HG03439 (cell line): ENCODE measurements at regions not wholly inside any gene's neighbourhood (a gene's known extent, or its start where the extent isn't known, plus 50 kb on each side); places are given as distances from the start of the nearest gene placed in this dataset.
"Not testable (repeated sequence)": the region's sequence is repeated elsewhere in the genome, so short reads cannot be mapped to it uniquely, and the experiment has no call there.

Source experiments
- ATAC-seq: cut with Tn5 transposase; IDR thresholded peaks from one replicate; pipeline ENCODE4 v1.9.1; 2021; ENCODE audit warnings: mild to moderate bottlenecking, moderate library complexity; ENCODE audit not compliant: unreplicated experiment

DNA sequence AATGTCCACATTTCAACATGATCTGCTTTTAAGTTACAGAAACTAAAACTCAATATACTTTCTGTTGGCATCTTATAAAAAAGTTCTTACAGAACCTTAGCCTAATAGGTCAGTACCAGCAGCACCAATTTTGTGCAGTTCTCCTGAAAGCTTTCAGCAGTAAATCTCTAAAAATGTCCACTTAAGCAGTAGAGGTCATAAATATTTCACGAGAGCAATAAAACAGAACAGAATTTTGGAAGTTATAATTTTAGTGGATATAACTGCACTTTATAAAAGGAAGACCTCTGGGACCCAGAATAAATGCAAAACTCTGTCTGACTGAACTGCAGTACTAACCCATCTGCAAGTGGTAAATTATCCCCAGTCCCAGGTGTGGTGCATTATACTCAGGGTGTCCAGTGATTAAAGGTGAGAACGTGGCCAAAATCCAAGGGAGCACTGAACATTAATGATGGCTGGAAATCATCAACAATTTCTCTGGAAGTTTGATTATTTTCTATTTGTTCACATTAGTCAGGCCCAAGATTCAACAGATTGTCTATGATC lies 172.6 kb upstream of the RSPO3 start:
- ATAC-seq, result no peak

DNA sequence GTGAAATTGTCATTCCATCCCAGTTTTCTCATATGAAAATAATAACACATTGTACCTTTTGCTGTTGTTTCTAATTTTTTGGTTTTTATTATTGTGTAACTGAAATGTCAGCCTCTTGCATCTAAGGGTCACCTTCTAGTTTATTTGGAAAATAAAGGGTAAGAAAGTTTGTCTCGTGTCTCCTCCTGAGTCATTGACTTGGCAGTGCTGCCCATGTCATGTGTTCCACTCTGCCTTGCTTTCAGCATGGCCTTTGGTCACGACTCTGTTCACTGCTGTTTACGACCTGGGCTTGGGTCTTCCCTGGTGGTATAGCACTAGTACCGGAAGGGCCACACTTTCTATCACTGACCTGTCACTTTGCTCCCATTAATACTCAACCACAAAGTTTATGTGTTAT lies 171.4 kb upstream of the RSPO3 start:
- ATAC-seq, result no peak

DNA sequence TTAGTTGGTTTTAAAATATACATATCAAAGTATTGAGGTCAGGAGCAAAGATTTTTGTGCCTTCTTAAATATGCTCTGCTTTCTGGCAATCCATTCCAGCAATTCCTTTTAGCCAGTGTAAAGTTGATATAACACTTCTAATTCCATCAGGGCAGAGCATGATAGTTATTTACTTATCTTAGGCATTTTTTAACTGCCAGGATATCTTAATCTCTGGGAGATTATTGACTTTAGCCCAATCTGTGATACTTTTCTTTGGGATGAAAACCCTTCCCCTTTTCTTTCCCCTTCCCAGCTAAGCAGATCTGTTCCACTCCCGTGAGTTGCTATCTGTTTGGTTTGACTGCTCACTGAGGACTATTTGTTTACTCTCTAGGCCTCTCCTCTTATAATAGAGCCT lies 168.7 kb upstream of the RSPO3 start:
- no peak for ATAC-seq

DNA sequence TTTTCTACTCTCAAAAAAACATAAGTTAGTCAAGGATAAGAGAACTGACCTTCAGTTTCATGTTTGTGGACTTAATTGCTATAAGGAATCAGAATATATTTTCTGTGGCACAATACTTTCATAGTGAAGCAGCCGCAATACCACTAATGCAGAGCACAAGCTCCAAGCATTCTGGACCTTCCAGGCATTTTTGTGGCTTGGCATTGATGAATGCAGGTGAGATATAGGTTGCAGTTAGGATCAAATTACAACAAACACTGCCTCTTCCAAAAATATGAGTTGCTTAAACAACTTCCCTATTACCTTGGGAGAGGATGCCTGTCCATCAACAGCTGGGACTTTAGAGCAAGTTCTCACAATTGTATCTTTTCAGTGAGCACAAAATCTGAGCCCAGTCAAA lies 162.8 kb upstream of the RSPO3 start:
- no peak for ATAC-seq

DNA sequence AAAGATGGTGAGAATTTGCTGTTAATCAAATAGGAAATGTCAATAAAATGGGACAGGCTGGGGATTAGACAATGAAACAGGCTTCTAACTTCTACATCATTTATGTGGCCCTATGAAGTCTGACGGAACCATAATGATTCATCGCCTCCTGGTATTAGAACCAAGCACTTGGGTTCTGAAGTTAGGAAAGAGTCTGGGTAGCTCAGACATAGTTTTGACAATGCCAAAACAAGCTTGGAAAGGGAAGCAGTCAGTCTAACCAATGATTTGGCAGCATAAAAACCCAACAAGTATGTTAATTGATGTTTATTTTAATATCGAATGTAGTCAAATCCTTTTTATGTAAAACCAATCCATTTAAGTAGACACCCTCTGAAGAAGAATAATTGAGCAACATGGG lies 160.8 kb upstream of the RSPO3 start:
- no peak for ATAC-seq

DNA sequence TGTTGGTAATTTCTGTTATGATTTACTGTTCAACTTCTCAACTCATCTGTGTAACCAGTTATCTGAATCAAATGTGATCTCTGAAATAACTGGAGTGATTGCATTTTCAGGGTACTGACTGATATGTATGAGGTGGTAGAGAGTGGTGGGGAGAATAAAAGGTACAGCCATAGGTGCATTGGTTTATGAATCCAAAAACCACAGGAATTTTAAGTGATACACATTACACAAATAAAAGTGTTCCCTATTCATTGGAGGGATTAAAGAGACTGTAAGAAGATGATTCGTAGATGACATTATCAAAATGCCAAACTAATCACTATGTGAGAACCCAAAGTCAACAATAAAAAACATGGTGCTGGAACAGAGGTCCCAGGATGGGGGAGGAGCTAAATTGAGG lies 158.7 kb upstream of the RSPO3 start:
- no peak for ATAC-seq

DNA sequence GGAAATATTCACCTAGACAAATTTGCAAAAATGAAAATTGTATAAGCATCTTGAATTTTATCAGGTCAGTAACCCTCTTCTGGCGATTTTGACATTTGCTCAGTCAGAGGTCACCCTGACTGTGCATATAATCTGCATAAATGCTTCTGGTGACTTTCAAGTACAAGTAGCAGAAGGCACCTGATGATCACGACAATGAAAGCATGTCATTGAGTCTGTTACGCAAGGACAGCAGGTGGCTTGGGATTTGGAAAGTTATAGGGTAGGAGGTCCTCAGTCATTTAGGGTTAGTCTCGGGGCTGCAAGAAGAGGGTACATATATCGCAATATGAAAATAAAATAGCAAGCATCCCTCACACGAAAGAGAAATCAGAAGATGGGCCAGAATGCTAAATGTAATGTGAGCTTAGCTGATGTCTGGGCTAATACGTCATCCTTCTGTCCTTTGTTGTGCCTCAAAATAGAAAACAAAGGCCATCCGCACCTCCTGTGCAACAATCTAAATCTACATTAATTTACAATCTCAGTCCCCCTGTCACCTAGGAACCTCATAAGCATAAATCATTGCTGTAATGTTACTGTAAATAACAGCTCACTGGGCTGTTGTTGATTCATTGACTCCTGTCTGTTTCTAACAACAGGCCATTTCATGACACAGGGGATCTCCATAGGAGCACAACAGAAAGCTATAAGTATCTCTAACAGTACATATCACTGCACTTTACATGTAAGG lies 155.2 kb upstream of the RSPO3 start:
- ATAC-seq, result no peak

DNA sequence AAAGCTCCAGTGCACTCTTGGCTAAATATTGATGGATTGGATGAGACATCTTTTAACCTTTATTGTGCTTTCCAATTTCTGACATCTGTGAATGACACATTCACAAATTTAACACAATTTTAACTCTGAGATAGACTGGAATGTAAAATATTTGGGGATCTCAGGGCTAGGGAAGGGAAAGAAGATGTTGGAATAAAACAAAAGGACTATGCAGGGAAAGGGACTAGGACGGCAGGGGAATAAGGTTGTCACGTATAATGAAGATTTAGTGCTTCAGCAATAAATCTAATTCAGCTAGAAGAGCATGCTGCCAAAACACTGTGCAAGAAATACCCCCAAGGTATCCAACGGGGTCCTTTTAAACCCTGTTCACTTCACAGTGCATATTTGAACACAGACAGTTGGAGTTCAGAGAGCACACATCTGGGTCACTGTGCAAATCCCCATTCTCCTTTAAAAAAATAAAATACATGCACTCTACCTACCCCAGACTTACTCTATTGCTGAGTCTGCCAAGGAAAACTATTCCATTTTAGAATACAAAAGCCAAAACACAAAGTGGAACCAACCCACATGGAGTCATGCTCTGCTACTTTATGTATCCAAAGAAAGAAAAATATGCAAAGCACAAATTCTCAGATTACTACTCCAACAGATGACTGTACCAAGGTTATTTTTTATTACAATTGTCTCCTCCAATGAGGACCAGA lies 151.0 kb upstream of the RSPO3 start:
- no peak for ATAC-seq

DNA sequence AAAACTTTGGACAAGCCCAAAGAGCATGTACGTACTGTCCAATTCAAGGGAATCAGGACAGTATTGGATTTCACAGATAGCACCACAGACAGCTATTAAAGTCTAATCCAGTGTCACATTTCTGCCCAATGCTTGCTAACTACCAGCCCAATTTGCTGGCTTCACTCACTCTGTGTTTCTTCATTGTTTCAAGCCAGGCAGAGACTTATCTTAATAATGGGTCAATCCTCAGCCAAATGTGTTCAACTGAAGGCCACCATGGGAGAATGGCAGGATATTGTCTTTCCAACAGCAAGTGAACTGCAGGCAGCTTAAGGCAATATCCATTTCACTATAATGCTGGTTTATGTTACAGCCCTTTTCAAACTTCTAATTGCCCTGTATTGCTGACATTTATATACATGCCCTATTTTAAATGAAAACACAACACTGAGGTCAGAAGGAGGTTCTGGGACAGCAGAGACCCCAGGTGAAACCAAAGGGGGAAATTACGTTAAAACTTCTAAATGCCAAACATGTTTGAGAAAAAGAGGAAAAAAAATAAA lies 142.1 kb upstream of the RSPO3 start:
- no peak for ATAC-seq

DNA sequence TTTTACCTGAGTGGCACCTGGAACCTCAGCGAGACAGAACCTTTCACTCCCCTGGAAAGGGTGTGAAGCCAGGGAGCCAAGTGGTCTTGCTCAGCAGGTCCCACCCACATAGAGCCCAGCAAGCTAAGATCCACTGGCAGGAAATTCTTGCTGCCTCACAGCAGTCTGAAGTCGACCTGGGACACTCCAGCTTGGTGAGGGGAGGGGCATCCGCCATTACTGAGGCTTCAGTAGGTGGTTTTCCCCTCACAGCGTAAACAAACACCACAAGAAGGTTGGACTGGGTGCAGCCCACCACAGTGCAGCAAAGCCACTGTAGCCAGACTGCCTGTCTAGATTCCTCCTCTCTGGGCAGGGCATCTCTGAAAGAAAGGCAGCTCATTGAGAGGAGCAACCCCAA lies 134.7 kb upstream of the RSPO3 start:
- no peak for ATAC-seq

DNA sequence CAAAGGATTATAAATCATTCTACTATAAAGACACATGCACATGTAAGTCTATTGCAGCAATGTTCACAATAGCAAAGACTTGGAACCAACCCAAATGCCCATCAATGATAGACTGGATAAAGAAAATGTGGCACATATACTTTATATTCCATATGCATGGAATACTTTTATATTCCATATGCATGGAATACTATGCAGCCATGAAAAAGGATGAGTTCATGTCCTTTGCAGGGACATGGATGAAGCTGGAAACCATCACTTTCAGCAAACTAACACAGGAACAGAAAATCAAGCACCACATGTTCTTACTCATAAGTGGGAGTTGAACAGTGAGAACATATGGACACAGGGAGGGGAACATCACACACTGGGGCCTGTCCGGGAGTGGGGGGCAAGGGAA lies 130.3 kb upstream of the RSPO3 start:
- ATAC-seq, result not testable (repeated sequence)

DNA sequence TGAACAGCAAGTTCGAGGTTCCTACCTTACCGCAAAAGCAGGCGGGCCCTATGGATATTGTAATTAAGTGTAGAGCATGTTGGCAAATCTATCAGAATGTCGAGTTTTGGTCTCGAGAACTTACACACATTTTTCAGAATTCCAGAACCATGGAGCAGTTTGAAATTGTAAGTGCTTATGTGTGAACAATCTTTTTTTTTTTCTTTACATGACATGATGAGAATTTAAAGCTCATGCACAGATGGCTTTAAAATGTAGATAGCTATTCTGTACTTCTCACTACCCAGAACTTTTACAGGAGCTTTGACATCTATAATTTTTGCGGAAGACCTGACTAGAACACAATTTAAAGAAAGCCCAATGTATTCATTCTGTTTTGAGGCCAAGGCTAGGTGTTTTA lies 117.8 kb upstream of the RSPO3 start:
- no peak for ATAC-seq

DNA sequence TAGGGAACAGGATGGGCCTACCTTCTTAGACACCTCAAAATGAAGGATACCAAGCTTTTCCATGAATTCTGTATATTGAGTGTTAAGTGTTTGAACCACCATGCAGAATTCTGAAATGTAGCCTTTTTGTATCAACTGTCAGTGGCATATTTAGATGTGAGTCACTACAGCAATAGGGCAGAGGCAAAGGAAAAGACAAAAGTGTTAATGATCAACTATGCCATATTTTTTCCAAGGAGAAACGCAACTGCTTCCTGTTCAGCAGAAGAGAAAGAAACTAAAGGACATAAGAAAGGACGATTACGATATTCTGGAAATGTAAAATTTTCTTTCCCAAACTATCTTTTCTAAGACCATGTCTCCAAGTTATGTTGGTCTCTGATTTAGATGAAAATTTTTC lies 104.6 kb upstream of the RSPO3 start:
- no peak for ATAC-seq

DNA sequence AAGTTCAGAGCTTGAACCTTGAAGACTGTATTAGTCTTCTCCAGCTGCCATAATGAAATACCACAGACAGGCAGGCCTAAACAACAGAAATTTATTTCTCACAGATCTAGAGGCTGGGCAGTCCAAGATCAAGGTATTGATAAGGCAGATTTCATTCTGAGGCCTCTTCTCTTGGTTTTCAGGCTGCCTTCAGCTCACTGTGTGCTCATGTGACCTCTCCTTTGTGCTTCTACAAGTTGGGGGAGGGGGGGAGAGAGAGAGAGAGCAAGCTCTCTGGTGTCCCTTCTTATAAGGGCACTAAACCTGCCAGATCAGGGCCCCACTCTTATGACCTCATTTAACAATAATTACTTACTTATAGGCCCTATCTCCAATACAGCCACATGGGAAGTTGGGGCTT lies 102.6 kb upstream of the RSPO3 start:
- ATAC-seq, result no peak

DNA sequence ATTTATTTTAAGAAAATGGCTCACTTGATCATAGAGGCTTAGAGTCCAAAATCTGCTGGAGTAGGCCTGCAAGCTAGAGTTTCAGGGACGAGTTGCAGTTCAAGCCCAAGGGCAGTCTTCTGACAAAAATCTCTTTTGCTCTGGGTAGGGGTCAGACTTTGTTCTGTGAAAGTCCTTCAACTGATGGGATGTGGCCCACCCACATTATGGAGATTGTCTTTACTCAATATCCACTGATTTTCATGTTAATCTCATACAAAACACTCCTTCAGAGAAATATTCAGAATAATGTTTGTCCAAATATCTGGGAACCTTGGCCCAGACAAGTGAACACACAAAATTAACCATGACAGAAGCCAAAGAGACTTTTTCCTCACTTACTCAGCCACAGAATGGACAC lies 98.6 kb upstream of the RSPO3 start:
- no peak for ATAC-seq

DNA sequence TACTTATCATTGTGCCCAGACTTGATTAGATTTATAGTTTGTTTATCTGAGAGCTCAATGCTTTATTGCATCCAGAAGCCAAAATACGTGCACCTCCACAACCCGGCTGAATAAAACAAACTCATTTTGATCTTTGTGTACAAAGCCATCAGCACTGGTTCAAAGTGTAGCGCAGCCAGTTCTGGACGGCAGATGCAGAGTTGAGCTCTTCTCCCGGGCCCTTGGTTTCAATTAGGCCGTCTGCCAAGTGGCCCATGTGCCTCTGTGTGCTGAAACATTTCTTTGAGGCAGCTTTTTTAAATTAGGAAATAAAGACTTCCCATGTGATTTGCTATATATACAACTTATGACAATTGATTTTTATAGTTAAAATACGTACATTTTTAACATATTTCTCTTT lies 96.2 kb upstream of the RSPO3 start:
- no peak for ATAC-seq

DNA sequence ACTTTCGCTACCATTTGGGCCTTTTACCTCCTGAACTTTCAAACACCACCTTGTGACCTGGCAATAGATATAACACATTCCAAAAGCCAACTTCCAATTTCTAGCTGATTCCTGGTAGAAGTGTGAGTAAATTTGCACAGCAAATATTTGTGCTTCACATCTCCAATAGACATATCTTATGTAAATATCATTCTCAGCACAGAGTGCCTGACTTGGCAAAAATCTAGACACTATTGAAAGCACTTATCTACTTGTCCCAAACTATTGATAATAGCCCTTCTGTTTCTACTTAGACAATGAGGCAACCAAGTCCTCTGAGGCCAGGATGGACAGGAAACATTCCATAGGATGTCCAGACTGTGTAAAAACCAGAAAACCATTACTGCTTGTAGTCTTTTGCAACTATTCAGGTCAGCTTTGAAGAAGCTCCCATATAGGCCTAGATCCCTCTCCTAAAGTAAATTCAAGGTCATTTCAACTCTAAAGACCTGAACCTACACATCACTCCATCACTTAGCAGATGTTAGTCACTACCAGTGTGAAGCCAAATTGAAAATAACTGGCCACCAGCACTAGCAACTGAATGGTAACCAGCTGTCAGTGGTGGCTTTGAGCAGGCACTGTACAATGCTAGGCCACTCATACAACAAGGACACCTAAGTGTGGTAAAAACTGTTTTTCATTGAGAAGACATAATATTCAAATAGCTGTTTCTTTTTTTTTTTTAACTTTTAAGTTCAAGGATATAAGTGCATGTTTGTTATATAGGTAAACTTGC lies 95.3 kb upstream of the RSPO3 start:
- no peak for ATAC-seq

DNA sequence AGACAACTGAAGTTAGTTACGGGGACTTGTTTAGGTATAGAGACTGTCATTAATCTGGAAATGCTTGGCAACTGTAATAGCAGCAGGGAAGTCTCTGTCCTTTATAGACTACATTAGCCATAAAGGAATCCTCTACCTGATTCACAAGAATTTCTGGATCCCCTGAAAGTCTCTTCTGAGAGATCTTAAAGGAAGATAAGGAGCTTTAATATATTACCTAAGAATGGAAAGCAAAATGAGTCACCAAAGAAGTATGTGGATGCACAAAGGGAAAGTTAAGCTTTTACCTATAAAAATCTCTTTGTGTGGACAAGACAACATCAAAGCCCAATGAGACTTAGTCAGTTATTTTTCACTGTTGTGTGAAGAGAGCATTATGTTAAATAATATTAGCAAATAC lies 92.2 kb upstream of the RSPO3 start:
- no peak for ATAC-seq

DNA sequence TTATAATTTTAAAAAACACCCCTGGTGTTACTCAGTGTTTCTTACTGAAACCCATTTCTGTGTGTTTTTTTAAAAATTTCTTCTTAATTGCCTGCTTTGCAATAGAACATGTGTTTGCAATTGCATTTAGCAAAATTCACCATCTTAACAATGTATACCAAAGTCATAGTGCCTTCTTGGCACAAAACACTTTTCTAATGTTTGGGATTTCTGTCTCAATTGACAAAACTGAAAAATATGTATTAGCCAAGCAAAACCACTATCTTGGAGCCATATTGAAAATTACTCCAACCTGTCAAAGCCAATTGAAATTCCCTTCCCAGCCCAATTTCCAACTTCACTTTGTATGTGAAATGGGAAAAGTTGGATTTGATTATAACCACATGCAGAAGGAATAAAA lies 88.4 kb upstream of the RSPO3 start:
- no peak for ATAC-seq

DNA sequence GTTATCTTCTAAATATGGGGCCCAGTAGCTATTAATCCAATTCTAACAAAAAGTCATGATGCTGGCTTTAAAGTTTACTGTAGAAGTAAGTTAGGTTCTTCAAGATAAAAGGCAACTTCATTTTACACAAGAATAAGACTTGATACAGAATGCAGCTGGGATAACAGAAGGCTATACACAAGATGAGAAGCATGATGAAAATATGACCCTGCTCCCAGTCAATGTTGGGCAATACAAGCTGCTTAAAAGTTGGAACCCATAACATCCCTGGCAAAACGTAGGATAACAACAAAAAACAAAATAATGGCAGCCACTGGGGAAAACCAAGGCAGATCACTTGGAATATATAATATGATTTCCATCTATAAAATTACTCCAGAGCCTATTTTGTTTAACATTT lies 87.6 kb upstream of the RSPO3 start:
- no peak for ATAC-seq

DNA sequence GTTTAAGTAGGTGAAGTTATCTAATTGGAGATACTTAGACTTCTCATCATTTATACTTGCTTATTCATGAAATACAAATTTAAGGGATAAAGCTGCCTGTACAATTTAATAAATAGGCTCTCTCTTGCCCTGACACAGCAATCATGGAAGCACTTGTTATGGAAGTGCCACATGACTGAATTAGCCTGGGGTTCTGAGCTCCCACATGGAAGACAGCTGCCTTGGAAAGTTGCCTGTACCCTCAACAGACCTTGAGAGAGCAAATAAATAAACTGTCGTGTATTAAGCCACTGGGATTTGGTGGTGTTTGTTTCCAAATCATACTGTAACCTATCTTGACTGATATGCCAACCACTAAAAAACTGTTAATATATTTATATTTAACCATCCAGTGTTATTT lies 87.0 kb upstream of the RSPO3 start:
- ATAC-seq, result no peak

DNA sequence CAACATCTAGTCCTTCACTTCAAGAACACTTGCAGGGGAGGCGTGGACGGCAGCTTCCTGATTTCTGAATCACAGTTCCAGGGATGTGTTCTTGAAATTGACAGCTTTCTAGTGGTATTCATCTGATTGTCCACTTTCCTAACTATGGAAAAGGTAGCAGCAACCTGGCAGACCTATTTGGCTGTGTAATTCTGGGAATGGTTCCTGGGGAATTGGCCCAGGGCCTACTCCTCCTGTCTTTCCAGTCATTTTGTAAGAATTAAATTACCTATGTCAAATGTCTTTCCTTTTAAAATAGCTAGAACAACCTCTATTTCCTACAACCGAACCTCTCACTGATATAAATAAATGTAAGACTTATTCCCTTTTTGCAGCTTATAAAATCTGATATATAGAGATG lies 85.5 kb upstream of the RSPO3 start:
- ATAC-seq, result no peak
